Calu3 (cell line): ENCODE measurements at regions not wholly inside any gene's neighbourhood (a gene's known extent, or its start where the extent isn't known, plus 50 kb on each side); places are given as distances from the start of the nearest gene placed in this dataset.

Source experiments
- BruUV-seq: library from RNA; stranded (reverse); fragments of 400-500 nt; replicated peaks from 2 replicates; lab custom pipeline; 2021; lab: Mats Ljungman, UMichigan
- CTCF ChIA-PET: fragments of 300-600 bp; sonication (Branson Sonifier 250); formaldehyde crosslinking; loops from one replicate; lab custom pipeline; 2022; ENCODE audit warnings: antibody characterized with exemption; lab: Charles Lee
- DNase-seq: peaks from one replicate; pipeline ENCODE4 v3.0.0; 2022
- H3K27ac Mint-ChIP-seq: one replicate; pipeline ENCODE4 v1.8.0; 2022; ENCODE audit warnings: mixed read lengths; ENCODE audit not compliant: unreplicated experiment
- H3K27me3 Mint-ChIP-seq: one replicate; pipeline ENCODE4 v1.8.0; 2022; ENCODE audit warnings: mixed read lengths; ENCODE audit not compliant: unreplicated experiment
- H3K36me3 Mint-ChIP-seq: one replicate; pipeline ENCODE4 v1.8.0; 2022; ENCODE audit warnings: mild to moderate bottlenecking, moderate library complexity, mixed read lengths; ENCODE audit not compliant: insufficient read depth, unreplicated experiment
- H3K4me1 Mint-ChIP-seq: one replicate; pipeline ENCODE4 v1.8.0; 2022; ENCODE audit warnings: mild to moderate bottlenecking, low read depth, mixed read lengths; ENCODE audit not compliant: unreplicated experiment
- H3K4me3 Mint-ChIP-seq: one replicate; pipeline ENCODE4 v1.8.0; 2022; ENCODE audit warnings: mild to moderate bottlenecking, low read depth, moderate library complexity, mixed read lengths; ENCODE audit not compliant: unreplicated experiment
- H3K9me3 Mint-ChIP-seq: one replicate; pipeline ENCODE4 v1.8.0; 2022; ENCODE audit warnings: low read depth, mixed read lengths; ENCODE audit not compliant: unreplicated experiment
- intact Hi-C: fragments of 100-400 bp; cut with micrococcal nuclease; formaldehyde crosslinking; loops from one replicate; pipeline ENCODE4 v1.10.0; 2022; ENCODE audit not compliant: unreplicated experiment
- TF ChIP-seq, protein P1 (sequence below): fragments of 200-600 bp; IDR thresholded peaks from one replicate; pipeline ENCODE4 v1.8.0; 2022; ENCODE audit warnings: antibody characterized with exemption; ENCODE audit not compliant: unreplicated experiment

DNA sequence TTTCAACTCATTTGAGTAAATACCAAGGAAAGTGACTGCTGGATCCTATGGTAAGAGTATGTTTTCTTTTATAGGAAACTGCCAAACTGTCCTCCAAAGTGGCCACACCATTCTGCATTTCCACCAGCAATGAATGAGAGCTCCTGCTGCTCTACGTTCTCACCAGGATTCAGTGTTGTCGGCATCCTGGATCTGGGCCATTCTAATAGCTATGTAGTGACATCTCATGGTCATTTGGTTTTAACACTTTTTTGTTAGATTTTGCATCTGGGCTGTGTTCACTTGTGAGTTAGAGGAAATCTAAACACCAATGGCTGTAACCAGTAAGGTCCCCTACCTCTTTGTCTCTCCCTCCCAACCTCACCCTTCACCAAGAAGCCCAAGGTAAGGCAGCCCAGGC is 115.9 kb downstream of the ATPSCKMT start:
- CTCF ChIA-PET: interaction anchor here (0.6 to 0.8 kb wide), 2 partner anchors 57 to 121 kb away, joined by 3 to 4 read pairs; no protein-coding TSS in a partner anchor
- H3K27me3 Mint-ChIP-seq: no peaks in the 10 kb centered on the region
- no peak overlapping the region for H3K27ac Mint-ChIP-seq
- no peaks in the 10 kb centered on the region for H3K4me1 Mint-ChIP-seq
- no TSS peak for BruUV-seq
- TF ChIP-seq, protein P1, sequence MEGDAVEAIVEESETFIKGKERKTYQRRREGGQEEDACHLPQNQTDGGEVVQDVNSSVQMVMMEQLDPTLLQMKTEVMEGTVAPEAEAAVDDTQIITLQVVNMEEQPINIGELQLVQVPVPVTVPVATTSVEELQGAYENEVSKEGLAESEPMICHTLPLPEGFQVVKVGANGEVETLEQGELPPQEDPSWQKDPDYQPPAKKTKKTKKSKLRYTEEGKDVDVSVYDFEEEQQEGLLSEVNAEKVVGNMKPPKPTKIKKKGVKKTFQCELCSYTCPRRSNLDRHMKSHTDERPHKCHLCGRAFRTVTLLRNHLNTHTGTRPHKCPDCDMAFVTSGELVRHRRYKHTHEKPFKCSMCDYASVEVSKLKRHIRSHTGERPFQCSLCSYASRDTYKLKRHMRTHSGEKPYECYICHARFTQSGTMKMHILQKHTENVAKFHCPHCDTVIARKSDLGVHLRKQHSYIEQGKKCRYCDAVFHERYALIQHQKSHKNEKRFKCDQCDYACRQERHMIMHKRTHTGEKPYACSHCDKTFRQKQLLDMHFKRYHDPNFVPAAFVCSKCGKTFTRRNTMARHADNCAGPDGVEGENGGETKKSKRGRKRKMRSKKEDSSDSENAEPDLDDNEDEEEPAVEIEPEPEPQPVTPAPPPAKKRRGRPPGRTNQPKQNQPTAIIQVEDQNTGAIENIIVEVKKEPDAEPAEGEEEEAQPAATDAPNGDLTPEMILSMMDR: no peak
- no peaks in the 10 kb centered on the region for H3K36me3 Mint-ChIP-seq
- intact Hi-C loops: no loop called here
- no peak for DNase-seq
- no peak overlapping the region for H3K4me3 Mint-ChIP-seq
- H3K9me3 Mint-ChIP-seq: no peaks in the 10 kb centered on the region

DNA sequence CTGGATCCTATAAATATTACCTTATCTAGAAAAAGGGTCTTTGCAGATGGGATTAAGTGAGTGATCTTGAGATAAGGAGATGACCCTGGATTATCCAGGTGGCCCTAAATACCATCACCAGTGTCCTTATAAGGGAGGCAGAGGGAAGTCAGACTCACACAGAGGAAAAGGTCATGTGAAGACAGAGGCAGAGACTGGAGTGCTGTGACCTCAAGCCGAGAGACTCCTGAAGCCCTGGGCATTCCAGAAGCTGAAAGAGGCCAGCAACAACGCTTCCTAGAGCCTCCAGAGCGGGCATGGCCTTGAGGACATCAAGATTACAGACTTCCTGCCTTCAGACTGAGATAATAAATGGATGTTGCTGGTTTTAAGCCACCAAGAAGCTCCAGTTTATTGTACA is 118.8 kb downstream of the ATPSCKMT start:
- intact Hi-C loops: no loop called here
- DNase-seq: no peak
- BruUV-seq: no TSS peak
- Mint-ChIP-seq H3K27me3 (no peaks in the 10 kb centered on the region), H3K4me3 (no peak overlapping the region), H3K9me3 (no peaks in the 10 kb centered on the region), H3K4me1 (no peaks in the 10 kb centered on the region), H3K27ac (no peak overlapping the region), H3K36me3 (no peaks in the 10 kb centered on the region)
- TF ChIP-seq, protein P1: no peak
- CTCF ChIA-PET: no interaction called here

DNA sequence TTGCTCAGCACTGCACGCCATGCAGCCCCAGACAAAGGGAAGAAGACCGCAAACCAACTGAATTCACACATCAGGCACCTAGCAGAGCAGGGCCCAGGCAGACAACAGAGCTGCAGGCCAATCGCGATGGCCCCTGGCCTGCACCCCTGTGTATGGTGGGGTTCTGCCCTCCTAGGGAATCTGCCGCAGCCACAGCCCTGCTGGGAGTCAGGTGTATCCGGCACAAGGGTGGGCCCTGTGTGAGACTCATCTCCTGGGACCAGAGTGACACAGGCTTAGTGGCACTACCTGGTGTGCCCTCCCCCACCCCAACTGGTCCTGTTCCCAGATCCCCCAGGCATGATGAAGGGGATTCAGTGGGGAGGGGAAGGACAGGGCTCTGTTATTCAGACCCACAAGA is 122.8 kb downstream of the ATPSCKMT start:
- TF ChIP-seq, protein P1: no peak
- intact Hi-C loops: no loop called here
- CTCF ChIA-PET: no interaction called here
- DNase-seq: no peak
- no peaks in the 10 kb centered on the region for H3K36me3 Mint-ChIP-seq
- H3K4me3 Mint-ChIP-seq: no peak overlapping the region
- no peak overlapping the region for H3K27ac Mint-ChIP-seq
- H3K27me3 Mint-ChIP-seq: no peaks in the 10 kb centered on the region
- no TSS peak for BruUV-seq
- no peaks in the 10 kb centered on the region for H3K4me1 Mint-ChIP-seq
- no peaks in the 10 kb centered on the region for H3K9me3 Mint-ChIP-seq

DNA sequence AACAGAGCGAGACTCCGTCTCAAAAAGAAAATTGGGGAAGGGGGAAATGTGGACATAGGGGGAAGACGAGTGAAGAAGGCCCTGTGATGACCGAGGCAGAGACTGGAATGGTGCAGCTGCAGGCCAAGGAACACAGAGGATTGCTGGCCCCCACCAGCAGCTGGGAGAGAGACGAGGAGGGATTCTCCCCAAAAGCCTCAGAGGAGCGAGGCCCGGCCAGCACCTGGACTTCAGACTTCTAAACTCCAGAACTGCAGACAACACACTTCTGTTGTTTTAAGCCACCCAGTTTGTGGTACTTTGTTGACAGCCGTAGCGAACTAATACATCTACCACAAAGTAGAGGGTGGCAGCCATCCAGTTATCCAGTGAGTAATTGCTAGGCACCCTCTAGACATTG is 124.6 kb downstream of the ATPSCKMT start:
- Mint-ChIP-seq H3K27me3 (no peaks in the 10 kb centered on the region), H3K4me3 (no peak overlapping the region), H3K9me3 (no peaks in the 10 kb centered on the region), H3K36me3 (no peaks in the 10 kb centered on the region), H3K4me1 (no peaks in the 10 kb centered on the region), H3K27ac (no peak overlapping the region)
- TF ChIP-seq, protein P1: no peak
- CTCF ChIA-PET: no interaction called here
- intact Hi-C loops: no loop called here
- no peak for DNase-seq
- no TSS peak for BruUV-seq
